Neural progenitor cell (in vitro differentiated cells): ENCODE measurements at regions not wholly inside any gene's neighbourhood (a gene's known extent, or its start where the extent isn't known, plus 50 kb on each side); places are given as distances from the start of the nearest gene placed in this dataset.

ENCODE experiments used
- DNase-seq: peaks from one replicate; pipeline ENCODE4 v3.0.0-alpha.2; 2016; ENCODE audit warnings: low spot score
- H2AFZ ChIP-seq: fragments of 200-600 bp; sonication (generic); replicated peaks from 2 replicates; pipeline ENCODE4 v1.6.1; 2016; ENCODE audit warnings: antibody characterized with exemption
- H3F3A ChIP-seq: fragments of 200-600 bp; sonication (generic); 2 replicates; pipeline ENCODE4 v1.6.1; 2016; ENCODE audit warnings: antibody characterized with exemption, low read depth
- H3K27ac ChIP-seq: fragments of 200-600 bp; sonication (generic); 2 replicates; pipeline ENCODE4 v1.5.1; 2016; ENCODE audit warnings: mild to moderate bottlenecking
- H3K27me3 ChIP-seq: fragments of 200-600 bp; sonication (generic); 2 replicates; pipeline ENCODE4 v1.6.1; 2016; ENCODE audit warnings: mild to moderate bottlenecking, moderate library complexity
- H3K36me3 ChIP-seq: fragments of 200-600 bp; sonication (generic); 2 replicates; pipeline ENCODE4 v1.5.1; 2016
- H3K4me1 ChIP-seq: fragments of 200-600 bp; sonication (generic); 2 replicates; pipeline ENCODE4 v1.6.1; 2016; ENCODE audit warnings: mixed run types
- H3K4me2 ChIP-seq: fragments of 200-600 bp; sonication (generic); 2 replicates; pipeline ENCODE4 v1.6.1; 2016
- H3K4me3 ChIP-seq: fragments of 200-600 bp; sonication (generic); 2 replicates; pipeline ENCODE4 v1.5.1; 2016
- H3K79me2 ChIP-seq: fragments of 200-600 bp; sonication (generic); 2 replicates; pipeline ENCODE4 v1.6.1; 2016; ENCODE audit warnings: low read depth
- H3K9ac ChIP-seq: fragments of 200-600 bp; sonication (generic); 2 replicates; pipeline ENCODE4 v1.6.1; 2016
- H3K9me3 ChIP-seq: fragments of 200-600 bp; sonication (generic); 2 replicates; pipeline ENCODE4 v1.5.1; 2016; ENCODE audit warnings: low read depth
- H4K20me1 ChIP-seq: fragments of 200-600 bp; sonication (generic); 2 replicates; pipeline ENCODE4 v1.6.1; 2016; ENCODE audit warnings: low read depth
- H3K27ac Mint-ChIP-seq: 3 replicates; pipeline ENCODE4 v1.8.0; 2021; ENCODE audit warnings: mixed read lengths
- H3K27me3 Mint-ChIP-seq: 2 replicates; pipeline ENCODE4 v1.8.0; 2022; ENCODE audit warnings: low read depth, mild to moderate bottlenecking, inconsistent platforms, moderate library complexity, mixed read lengths; ENCODE audit not compliant: insufficient read depth
- H3K36me3 Mint-ChIP-seq: 3 replicates; pipeline ENCODE4 v1.8.0; 2021; ENCODE audit warnings: mixed read lengths
- H3K4me1 Mint-ChIP-seq: 3 replicates; pipeline ENCODE4 v1.8.0; 2021; ENCODE audit warnings: mixed read lengths
- H3K4me3 Mint-ChIP-seq: 3 replicates; pipeline ENCODE4 v1.8.0; 2021; ENCODE audit warnings: mild to moderate bottlenecking, moderate library complexity, mixed read lengths
- H3K9me3 Mint-ChIP-seq: 3 replicates; pipeline ENCODE4 v1.8.0; 2020; ENCODE audit warnings: mixed read lengths
- CTCF ChIP-seq: fragments of 200-600 bp; sonication (generic); IDR thresholded peaks from 2 replicates; pipeline ENCODE4 v1.5.1; 2017; ENCODE audit warnings: antibody characterized with exemption, mild to moderate bottlenecking
- EZH2 ChIP-seq: fragments of 200-600 bp; sonication (generic); IDR thresholded peaks from 2 replicates; pipeline ENCODE4 v1.6.1; 2017; ENCODE audit warnings: antibody characterized with exemption, mild to moderate bottlenecking, moderate library complexity
- EZH2phosphoT487 ChIP-seq: fragments of 200-600 bp; sonication (generic); IDR thresholded peaks from 2 replicates; pipeline ENCODE4 v1.6.1; 2017; ENCODE audit warnings: antibody characterized with exemption

GRCh38 chr16:48881272-48881671 lies 271.3 kb upstream of the N4BP1 start:
- no peak overlapping the region for H3K4me3 Mint-ChIP-seq
- H3K79me2 ChIP-seq = no peaks in the 10 kb centered on the region
- H3K27me3 Mint-ChIP-seq = peaks cover 7% of the 10 kb centered on the region
- H3K27ac Mint-ChIP-seq = no peak overlapping the region
- no peaks in the 10 kb centered on the region for H3K27me3 ChIP-seq
- H3F3A ChIP-seq = no peaks in the 10 kb centered on the region
- DNase-seq = no peak
- peaks cover 7% of the 10 kb centered on the region for H3K4me1 Mint-ChIP-seq
- TF ChIP-seq EZH2phosphoT487 = no peak
- TF ChIP-seq CTCF = no peak
- TF ChIP-seq EZH2 = no peak
- no peaks in the 10 kb centered on the region for H3K4me1 ChIP-seq
- no peaks in the 10 kb centered on the region for H3K36me3 Mint-ChIP-seq
- no peaks in the 10 kb centered on the region for H3K36me3 ChIP-seq
- H2AFZ ChIP-seq = no peak overlapping the region
- H3K9me3 Mint-ChIP-seq = peaks cover 2% of the 10 kb centered on the region
- no peaks in the 10 kb centered on the region for H4K20me1 ChIP-seq
- no peak overlapping the region for H3K9ac ChIP-seq
- H3K4me3 ChIP-seq = no peak overlapping the region
- H3K9me3 ChIP-seq = no peaks in the 10 kb centered on the region
- no peak overlapping the region for H3K4me2 ChIP-seq
- H3K27ac ChIP-seq = no peak overlapping the region

- H3K36me3 Mint-ChIP-seq = no peaks in the 10 kb centered on the region
- no peak overlapping the region for H3K27ac ChIP-seq
- H3K4me3 ChIP-seq = no peak overlapping the region
- no peaks in the 10 kb centered on the region for H3K4me1 ChIP-seq
- peaks cover 7% of the 10 kb centered on the region for H3K27me3 Mint-ChIP-seq
- H2AFZ ChIP-seq = no peak overlapping the region
- H3K4me3 Mint-ChIP-seq = no peak overlapping the region
- DNase-seq = no peak
- no peak for TF ChIP-seq EZH2
- TF ChIP-seq CTCF = no peak
- no peak for TF ChIP-seq EZH2phosphoT487
- no peaks in the 10 kb centered on the region for H3K27me3 ChIP-seq
- H3K27ac Mint-ChIP-seq = no peak overlapping the region
- H3K9me3 ChIP-seq = no peaks in the 10 kb centered on the region
- H3K9ac ChIP-seq = no peak overlapping the region
- H3K4me1 Mint-ChIP-seq = peaks cover 7% of the 10 kb centered on the region
- H4K20me1 ChIP-seq = no peaks in the 10 kb centered on the region
- no peaks in the 10 kb centered on the region for H3K36me3 ChIP-seq
- no peak overlapping the region for H3K4me2 ChIP-seq
- no peaks in the 10 kb centered on the region for H3K79me2 ChIP-seq
- H3K9me3 Mint-ChIP-seq = peaks cover 2% of the 10 kb centered on the region
- no peaks in the 10 kb centered on the region for H3F3A ChIP-seq
These were observed 269.5 kb upstream of the N4BP1 start for GRCh38 chr16:48879223-48880122.

GRCh38 chr16:48877946-48878345 lies 268.0 kb upstream of the N4BP1 start:
- no peaks in the 10 kb centered on the region for H3K9me3 ChIP-seq
- H3F3A ChIP-seq = no peaks in the 10 kb centered on the region
- Mint-ChIP-seq H3K27me3 (peaks cover 4% of the 10 kb centered on the region), H3K9me3 (peaks cover 2% of the 10 kb centered on the region), H3K4me1 (peaks cover 7% of the 10 kb centered on the region), H3K36me3 (no peaks in the 10 kb centered on the region), H3K27ac (no peak overlapping the region), H3K4me3 (no peak overlapping the region)
- no peaks in the 10 kb centered on the region for H3K27me3 ChIP-seq
- TF ChIP-seq EZH2phosphoT487 (no peak), CTCF (no peak), EZH2 (no peak)
- H4K20me1 ChIP-seq = no peaks in the 10 kb centered on the region
- H3K27ac ChIP-seq = no peak overlapping the region
- no peaks in the 10 kb centered on the region for H3K36me3 ChIP-seq
- H3K9ac ChIP-seq = no peak overlapping the region
- H2AFZ ChIP-seq = no peak overlapping the region
- no peaks in the 10 kb centered on the region for H3K4me1 ChIP-seq
- H3K4me3 ChIP-seq = no peak overlapping the region
- H3K79me2 ChIP-seq = no peaks in the 10 kb centered on the region
- no peak overlapping the region for H3K4me2 ChIP-seq
- no peak for DNase-seq
